HEK293 (cell line): ENCODE measurements at regions not wholly inside any gene's neighbourhood (a gene's known extent, or its start where the extent isn't known, plus 50 kb on each side); places are given as distances from the start of the nearest gene placed in this dataset.

Experiments
- CTCF ChIA-PET: fragments of 350-600 bp; formaldehyde crosslinking; extraction: SDS; loops from one replicate; lab custom pipeline; 2021; ENCODE audit warnings: antibody characterized with exemption; lab: Yijun Ruan, JAX
- POLR2A ChIA-PET: fragments of 300-600 bp; formaldehyde crosslinking; extraction: SDS; loops from one replicate; lab custom pipeline; 2020; ENCODE audit warnings: antibody characterized with exemption, inconsistent platforms; lab: Yijun Ruan, JAX
- H3K27ac ChIP-seq: fragments of 200-500 bp; sonication (Bioruptor generic); 2 replicates; pipeline ENCODE4 v1.5.1; 2014; ENCODE audit warnings: low read depth, low read length, control low read depth, inconsistent platforms; ENCODE audit errors: extremely low read depth
- H3K36me3 ChIP-seq, 2 experiments: fragments of 200-500 bp in 1 of 2; sonication (Bioruptor generic) in 1 of 2; 1 replicate in 1 of 2; 2 replicates in 1 of 2; pipeline ENCODE4 v1.5.1; 2014 to 2017; ENCODE audit warnings: inconsistent platforms in 2 of 2, low read length in 2 of 2; ENCODE audit not compliant: control insufficient read depth in 2 of 2, insufficient read depth in 1 of 2
- H3K4me1 ChIP-seq: fragments of 200-500 bp; sonication (Bioruptor generic); 2 replicates; pipeline ENCODE4 v1.5.1; 2014; ENCODE audit warnings: mild to moderate bottlenecking, low read length, inconsistent platforms; ENCODE audit not compliant: control insufficient read depth, insufficient read depth
- H3K4me3 ChIP-seq: 2 replicates; pipeline ENCODE4 v1.5.1; 2011; ENCODE audit warnings: low read depth, mild to moderate bottlenecking, control low read depth, low read length, moderate library complexity
- H3K9me3 ChIP-seq: fragments of 200-500 bp; sonication (Bioruptor generic); 2 replicates; pipeline ENCODE4 v1.5.1; 2014; ENCODE audit warnings: low read depth, low read length, inconsistent platforms; ENCODE audit not compliant: control insufficient read depth, insufficient read depth
- KLF9 ChIP-seq: fragments of 450-650 bp; formaldehyde crosslinking; IDR thresholded peaks from 2 replicates; pipeline ENCODE4 v1.5.1; 2016; ENCODE audit warnings: missing biosample characterization, missing genetic modification characterization, low read depth
- MZF1 ChIP-seq: fragments of 450-650 bp; formaldehyde crosslinking; IDR thresholded peaks from 2 replicates; pipeline ENCODE4 v1.5.1; 2017; ENCODE audit warnings: missing biosample characterization, missing genetic modification characterization, borderline replicate concordance
- OVOL3 ChIP-seq: fragments of 450-650 bp; formaldehyde crosslinking; IDR thresholded peaks from 2 replicates; pipeline ENCODE4 v1.5.1; 2016; ENCODE audit warnings: missing biosample characterization, missing genetic modification characterization
- SCRT1 ChIP-seq: fragments of 450-650 bp; formaldehyde crosslinking; IDR thresholded peaks from 2 replicates; pipeline ENCODE4 v1.5.1; 2016; ENCODE audit warnings: missing biosample characterization, missing genetic modification characterization, borderline replicate concordance
- ZNF10 ChIP-seq: fragments of 450-650 bp; formaldehyde crosslinking; IDR thresholded peaks from 2 replicates; pipeline ENCODE4 v1.5.1; 2017; ENCODE audit warnings: missing biosample characterization, missing genetic modification characterization
- ZNF133 ChIP-seq: fragments of 450-650 bp; formaldehyde crosslinking; IDR thresholded peaks from 2 replicates; pipeline ENCODE4 v1.5.1; 2016; ENCODE audit warnings: missing biosample characterization, missing genetic modification characterization
- ZNF138 ChIP-seq: fragments of 450-650 bp; formaldehyde crosslinking; IDR thresholded peaks from 2 replicates; pipeline ENCODE4 v1.5.1; 2016; ENCODE audit warnings: missing biosample characterization, missing genetic modification characterization, borderline replicate concordance
- ZNF184 ChIP-seq: fragments of 450-650 bp; IDR thresholded peaks from 2 replicates; pipeline ENCODE4 v1.5.1; 2018; ENCODE audit warnings: missing biosample characterization, mild to moderate bottlenecking, missing genetic modification characterization
- ZNF292 ChIP-seq: fragments of 450-650 bp; formaldehyde crosslinking; IDR thresholded peaks from 2 replicates; pipeline ENCODE4 v1.5.1; 2016; ENCODE audit warnings: low read depth, missing biosample characterization, missing genetic modification characterization, borderline replicate concordance
- ZNF366 ChIP-seq: fragments of 450-650 bp; formaldehyde crosslinking; conservative IDR thresholded peaks from 2 replicates; pipeline ENCODE4 v1.5.1; 2016; ENCODE audit warnings: missing biosample characterization, missing genetic modification characterization
- ZNF621 ChIP-seq: fragments of 450-650 bp; formaldehyde crosslinking; IDR thresholded peaks from 2 replicates; pipeline ENCODE4 v1.5.1; 2017; ENCODE audit warnings: missing biosample characterization, missing genetic modification characterization
- ZNF843 ChIP-seq: fragments of 450-650 bp; formaldehyde crosslinking; IDR thresholded peaks from 2 replicates; pipeline ENCODE4 v1.5.1; 2016; ENCODE audit warnings: missing biosample characterization, missing genetic modification characterization
- ZXDB ChIP-seq: fragments of 450-650 bp; formaldehyde crosslinking; IDR thresholded peaks from 2 replicates; pipeline ENCODE4 v1.5.1; 2016; ENCODE audit warnings: missing biosample characterization, missing genetic modification characterization
- TF ChIP-seq, protein P1 (sequence below): fragments of 450-650 bp; formaldehyde crosslinking; IDR thresholded peaks from 2 replicates; pipeline ENCODE4 v1.5.1; 2016; ENCODE audit warnings: missing biosample characterization, missing genetic modification characterization
- TF ChIP-seq, protein P2 (sequence below): fragments of 450-650 bp; formaldehyde crosslinking; IDR thresholded peaks from 2 replicates; pipeline ENCODE4 v1.5.1; 2016; ENCODE audit warnings: missing biosample characterization, missing genetic modification characterization
- TF ChIP-seq, protein P3 (sequence below): fragments of 450-650 bp; formaldehyde crosslinking; conservative IDR thresholded peaks from 2 replicates; pipeline ENCODE4 v1.5.1; 2016; ENCODE audit warnings: low read depth, missing biosample characterization, missing genetic modification characterization
- TF ChIP-seq, protein P4 (sequence below): fragments of 450-650 bp; formaldehyde crosslinking; IDR thresholded peaks from 2 replicates; pipeline ENCODE4 v1.5.1; 2016; ENCODE audit warnings: missing biosample characterization, missing genetic modification characterization
- TF ChIP-seq, protein P5 (sequence below): fragments of 450-650 bp; formaldehyde crosslinking; IDR thresholded peaks from 2 replicates; pipeline ENCODE4 v1.5.1; 2016; ENCODE audit warnings: missing biosample characterization, missing genetic modification characterization

DNA sequence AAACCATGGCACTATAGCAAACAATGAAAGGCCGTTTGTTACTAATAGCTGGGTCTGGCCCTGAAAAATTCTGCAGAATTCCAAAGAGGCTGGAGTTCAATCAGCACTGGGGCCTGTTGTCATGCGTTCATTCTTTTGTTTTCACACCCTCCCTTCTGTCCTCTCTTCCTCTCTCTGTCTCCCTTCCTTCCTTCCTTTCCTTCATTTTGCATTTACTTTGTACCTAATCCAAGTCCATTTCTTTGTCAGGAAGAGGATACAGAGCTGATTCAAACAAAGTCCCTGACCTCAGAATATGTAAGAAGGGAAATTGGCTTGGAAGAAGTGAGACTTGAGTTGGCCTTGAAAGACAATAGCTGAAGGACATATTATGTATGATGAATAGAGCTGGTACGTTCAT lies 119.6 kb upstream of the LDB2 start:
- Histone ChIP-seq H3K27ac (no peak overlapping the region), H3K9me3 (no peaks in the 10 kb centered on the region), H3K36me3 (no peaks in the 10 kb centered on the region), H3K4me1 (no peaks in the 10 kb centered on the region), H3K4me3 (no peak overlapping the region)
- ChIA-PET POLR2A (no interaction called here), CTCF (no interaction called here)
- no peak for TF ChIP-seq ZNF10 (tag by site-specific recombination)

DNA sequence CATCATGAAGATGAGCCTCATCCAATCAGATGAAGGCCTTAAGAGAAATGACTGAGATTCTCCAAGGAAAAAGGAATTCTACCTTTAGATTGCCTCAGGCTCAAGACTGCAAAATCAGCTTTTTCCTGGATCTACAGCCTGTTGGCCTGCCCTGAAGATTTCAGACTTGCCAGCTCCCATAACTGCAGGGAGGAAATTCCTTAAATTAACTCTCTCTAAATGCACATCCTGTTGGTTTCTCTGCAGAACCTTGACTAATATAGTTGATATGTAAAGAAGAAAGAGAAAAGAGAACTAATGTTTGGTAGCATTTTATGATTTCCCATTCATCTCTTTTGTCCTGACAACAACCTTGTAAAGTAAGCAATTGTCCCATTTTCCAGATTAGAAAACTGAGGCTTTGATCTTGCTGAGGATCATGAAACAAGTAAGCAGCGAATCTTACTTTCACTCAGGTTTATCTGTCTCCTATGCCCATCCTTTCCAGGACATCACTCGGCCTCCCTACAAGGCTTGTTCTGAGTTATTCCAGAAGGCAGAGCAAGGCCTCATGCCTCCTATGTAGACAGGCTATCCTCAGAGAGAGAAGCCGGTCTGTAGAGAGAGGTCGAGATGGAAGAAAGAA lies 115.0 kb upstream of the LDB2 start:
- H3K36me3 ChIP-seq: no peaks in the 10 kb centered on the region
- H3K4me1 ChIP-seq: no peaks in the 10 kb centered on the region
- no peak overlapping the region for H3K27ac ChIP-seq
- TF ChIP-seq, protein P1, sequence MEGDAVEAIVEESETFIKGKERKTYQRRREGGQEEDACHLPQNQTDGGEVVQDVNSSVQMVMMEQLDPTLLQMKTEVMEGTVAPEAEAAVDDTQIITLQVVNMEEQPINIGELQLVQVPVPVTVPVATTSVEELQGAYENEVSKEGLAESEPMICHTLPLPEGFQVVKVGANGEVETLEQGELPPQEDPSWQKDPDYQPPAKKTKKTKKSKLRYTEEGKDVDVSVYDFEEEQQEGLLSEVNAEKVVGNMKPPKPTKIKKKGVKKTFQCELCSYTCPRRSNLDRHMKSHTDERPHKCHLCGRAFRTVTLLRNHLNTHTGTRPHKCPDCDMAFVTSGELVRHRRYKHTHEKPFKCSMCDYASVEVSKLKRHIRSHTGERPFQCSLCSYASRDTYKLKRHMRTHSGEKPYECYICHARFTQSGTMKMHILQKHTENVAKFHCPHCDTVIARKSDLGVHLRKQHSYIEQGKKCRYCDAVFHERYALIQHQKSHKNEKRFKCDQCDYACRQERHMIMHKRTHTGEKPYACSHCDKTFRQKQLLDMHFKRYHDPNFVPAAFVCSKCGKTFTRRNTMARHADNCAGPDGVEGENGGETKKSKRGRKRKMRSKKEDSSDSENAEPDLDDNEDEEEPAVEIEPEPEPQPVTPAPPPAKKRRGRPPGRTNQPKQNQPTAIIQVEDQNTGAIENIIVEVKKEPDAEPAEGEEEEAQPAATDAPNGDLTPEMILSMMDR (tag by site-specific recombination): no peak
- no peak for TF ChIP-seq OVOL3
- no peak for TF ChIP-seq ZNF366 (tag by site-specific recombination)
- TF ChIP-seq, protein P2, sequence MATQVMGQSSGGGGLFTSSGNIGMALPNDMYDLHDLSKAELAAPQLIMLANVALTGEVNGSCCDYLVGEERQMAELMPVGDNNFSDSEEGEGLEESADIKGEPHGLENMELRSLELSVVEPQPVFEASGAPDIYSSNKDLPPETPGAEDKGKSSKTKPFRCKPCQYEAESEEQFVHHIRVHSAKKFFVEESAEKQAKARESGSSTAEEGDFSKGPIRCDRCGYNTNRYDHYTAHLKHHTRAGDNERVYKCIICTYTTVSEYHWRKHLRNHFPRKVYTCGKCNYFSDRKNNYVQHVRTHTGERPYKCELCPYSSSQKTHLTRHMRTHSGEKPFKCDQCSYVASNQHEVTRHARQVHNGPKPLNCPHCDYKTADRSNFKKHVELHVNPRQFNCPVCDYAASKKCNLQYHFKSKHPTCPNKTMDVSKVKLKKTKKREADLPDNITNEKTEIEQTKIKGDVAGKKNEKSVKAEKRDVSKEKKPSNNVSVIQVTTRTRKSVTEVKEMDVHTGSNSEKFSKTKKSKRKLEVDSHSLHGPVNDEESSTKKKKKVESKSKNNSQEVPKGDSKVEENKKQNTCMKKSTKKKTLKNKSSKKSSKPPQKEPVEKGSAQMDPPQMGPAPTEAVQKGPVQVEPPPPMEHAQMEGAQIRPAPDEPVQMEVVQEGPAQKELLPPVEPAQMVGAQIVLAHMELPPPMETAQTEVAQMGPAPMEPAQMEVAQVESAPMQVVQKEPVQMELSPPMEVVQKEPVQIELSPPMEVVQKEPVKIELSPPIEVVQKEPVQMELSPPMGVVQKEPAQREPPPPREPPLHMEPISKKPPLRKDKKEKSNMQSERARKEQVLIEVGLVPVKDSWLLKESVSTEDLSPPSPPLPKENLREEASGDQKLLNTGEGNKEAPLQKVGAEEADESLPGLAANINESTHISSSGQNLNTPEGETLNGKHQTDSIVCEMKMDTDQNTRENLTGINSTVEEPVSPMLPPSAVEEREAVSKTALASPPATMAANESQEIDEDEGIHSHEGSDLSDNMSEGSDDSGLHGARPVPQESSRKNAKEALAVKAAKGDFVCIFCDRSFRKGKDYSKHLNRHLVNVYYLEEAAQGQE (tag by site-specific recombination): no peak
- no peak for TF ChIP-seq SCRT1
- no peak for TF ChIP-seq MZF1 (tag by site-specific recombination)
- CTCF ChIA-PET: no interaction called here
- H3K4me3 ChIP-seq: no peak overlapping the region
- no peaks in the 10 kb centered on the region for H3K9me3 ChIP-seq
- POLR2A ChIA-PET: no interaction called here

DNA sequence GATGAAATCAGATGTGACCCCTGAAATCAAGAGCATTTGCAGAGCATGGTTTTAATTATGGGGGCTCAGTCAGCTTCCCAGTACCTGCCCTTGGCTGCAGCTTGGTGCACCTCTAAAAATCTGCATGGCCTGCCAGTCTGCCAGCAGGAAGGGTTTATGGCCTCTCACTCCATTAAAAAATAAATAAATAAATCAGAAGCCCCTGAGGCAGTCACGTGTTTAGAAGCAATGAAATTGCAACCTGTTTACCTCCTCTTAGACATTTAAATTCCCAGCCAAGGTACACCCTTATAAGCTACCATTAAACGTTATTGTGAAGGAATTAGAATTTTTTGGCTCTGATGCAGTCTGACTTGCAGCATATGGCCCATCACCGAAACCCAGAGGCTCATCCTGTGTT lies 114.0 kb upstream of the LDB2 start:
- Histone ChIP-seq H3K4me3 (no peak overlapping the region), H3K4me1 (no peaks in the 10 kb centered on the region), H3K27ac (no peak overlapping the region), H3K36me3 (no peaks in the 10 kb centered on the region), H3K9me3 (no peaks in the 10 kb centered on the region)
- ChIA-PET CTCF (no interaction called here), POLR2A (no interaction called here)
- TF ChIP-seq, protein P3, sequence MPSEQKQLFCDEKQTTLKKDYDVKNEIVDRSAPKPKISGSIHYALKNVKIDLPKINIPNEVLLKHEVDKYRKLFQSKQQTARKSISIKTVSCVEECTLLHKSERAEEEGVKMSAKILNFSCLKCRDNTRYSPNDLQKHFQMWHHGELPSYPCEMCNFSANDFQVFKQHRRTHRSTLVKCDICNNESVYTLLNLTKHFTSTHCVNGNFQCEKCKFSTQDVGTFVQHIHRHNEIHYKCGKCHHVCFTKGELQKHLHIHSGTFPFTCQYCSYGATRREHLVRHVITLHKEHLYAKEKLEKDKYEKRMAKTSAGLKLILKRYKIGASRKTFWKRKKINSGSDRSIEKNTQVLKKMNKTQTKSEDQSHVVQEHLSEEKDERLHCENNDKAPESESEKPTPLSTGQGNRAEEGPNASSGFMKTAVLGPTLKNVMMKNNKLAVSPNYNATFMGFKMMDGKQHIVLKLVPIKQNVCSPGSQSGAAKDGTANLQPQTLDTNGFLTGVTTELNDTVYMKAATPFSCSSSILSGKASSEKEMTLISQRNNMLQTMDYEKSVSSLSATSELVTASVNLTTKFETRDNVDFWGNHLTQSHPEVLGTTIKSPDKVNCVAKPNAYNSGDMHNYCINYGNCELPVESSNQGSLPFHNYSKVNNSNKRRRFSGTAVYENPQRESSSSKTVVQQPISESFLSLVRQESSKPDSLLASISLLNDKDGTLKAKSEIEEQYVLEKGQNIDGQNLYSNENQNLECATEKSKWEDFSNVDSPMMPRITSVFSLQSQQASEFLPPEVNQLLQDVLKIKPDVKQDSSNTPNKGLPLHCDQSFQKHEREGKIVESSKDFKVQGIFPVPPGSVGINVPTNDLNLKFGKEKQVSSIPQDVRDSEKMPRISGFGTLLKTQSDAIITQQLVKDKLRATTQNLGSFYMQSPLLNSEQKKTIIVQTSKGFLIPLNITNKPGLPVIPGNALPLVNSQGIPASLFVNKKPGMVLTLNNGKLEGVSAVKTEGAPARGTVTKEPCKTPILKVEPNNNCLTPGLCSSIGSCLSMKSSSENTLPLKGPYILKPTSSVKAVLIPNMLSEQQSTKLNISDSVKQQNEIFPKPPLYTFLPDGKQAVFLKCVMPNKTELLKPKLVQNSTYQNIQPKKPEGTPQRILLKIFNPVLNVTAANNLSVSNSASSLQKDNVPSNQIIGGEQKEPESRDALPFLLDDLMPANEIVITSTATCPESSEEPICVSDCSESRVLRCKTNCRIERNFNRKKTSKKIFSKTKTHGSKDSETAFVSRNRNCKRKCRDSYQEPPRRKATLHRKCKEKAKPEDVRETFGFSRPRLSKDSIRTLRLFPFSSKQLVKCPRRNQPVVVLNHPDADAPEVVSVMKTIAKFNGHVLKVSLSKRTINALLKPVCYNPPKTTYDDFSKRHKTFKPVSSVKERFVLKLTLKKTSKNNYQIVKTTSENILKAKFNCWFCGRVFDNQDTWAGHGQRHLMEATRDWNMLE: no peak
- TF ChIP-seq ZNF843 (no peak), KLF9 (tag by site-specific recombination) (no peak), ZNF292 (tag by site-specific recombination) (no peak), ZNF138 (tag by site-specific recombination) (no peak), ZNF133 (no peak), ZXDB (tag by site-specific recombination) (no peak), ZNF621 (tag by site-specific recombination) (no peak), ZNF184 (no peak)
- TF ChIP-seq, protein P4, sequence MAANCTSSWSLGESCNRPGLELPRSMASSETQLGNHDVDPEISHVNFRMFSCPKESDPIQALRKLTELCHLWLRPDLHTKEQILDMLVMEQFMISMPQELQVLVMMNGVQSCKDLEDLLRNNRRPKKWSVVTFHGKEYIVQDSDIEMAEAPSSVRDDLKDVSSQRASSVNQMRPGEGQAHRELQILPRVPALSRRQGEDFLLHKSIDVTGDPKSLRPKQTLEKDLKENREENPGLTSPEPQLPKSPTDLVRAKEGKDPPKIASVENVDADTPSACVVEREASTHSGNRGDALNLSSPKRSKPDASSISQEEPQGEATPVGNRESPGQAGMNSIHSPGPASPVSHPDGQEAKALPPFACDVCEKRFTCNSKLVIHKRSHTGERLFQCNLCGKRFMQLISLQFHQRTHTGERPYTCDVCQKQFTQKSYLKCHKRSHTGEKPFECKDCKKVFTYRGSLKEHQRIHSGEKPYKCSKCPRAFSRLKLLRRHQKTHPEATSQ (tag by site-specific recombination): no peak
- TF ChIP-seq, protein P5, sequence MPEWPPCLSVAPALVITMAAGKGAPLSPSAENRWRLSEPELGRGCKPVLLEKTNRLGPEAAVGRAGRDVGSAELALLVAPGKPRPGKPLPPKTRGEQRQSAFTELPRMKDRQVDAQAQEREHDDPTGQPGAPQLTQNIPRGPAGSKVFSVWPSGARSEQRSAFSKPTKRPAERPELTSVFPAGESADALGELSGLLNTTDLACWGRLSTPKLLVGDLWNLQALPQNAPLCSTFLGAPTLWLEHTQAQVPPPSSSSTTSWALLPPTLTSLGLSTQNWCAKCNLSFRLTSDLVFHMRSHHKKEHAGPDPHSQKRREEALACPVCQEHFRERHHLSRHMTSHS (tag by site-specific recombination): no peak
